B cell (primary cell): ENCODE measurements at regions not wholly inside any gene's neighbourhood (a gene's known extent, or its start where the extent isn't known, plus 50 kb on each side); places are given as distances from the start of the nearest gene placed in this dataset.

Experiments
- ATAC-seq: fragments of 200-7000 bp; cut with Tn5 transposase; one replicate; pipeline ENCODE4 v1.10.0; 2021; ENCODE audit warnings: low read depth, mild to moderate bottlenecking, moderate number of reproducible peaks, moderate library complexity
- CTCF ChIA-PET: fragments of 350-600 bp; sonication (Branson Sonifier 250); formaldehyde crosslinking; loops from one replicate; lab custom pipeline; 2021; ENCODE audit warnings: antibody characterized with exemption, inconsistent platforms; lab: Charles Lee
- POLR2A ChIA-PET: fragments of 350-600 bp; sonication (Branson Sonifier 250); formaldehyde crosslinking; loops from one replicate; lab custom pipeline; 2021; ENCODE audit warnings: antibody characterized with exemption; lab: Charles Lee
- DNase-seq: peaks from one replicate; pipeline ENCODE4 v3.0.0; 2013
- H2AFZ ChIP-seq: 2 replicates; pipeline ENCODE4 v1.6.1; 2012; ENCODE audit warnings: mild to moderate bottlenecking, low read depth, low read length; ENCODE audit not compliant: insufficient read depth, poor library complexity, severe bottlenecking
- H3K27ac ChIP-seq, 2 donors: 1 replicate in 1 of 2; 2 replicates in 1 of 2; pipeline ENCODE4 v1.5.1; 2012 to 2013; ENCODE audit warnings: low read length in 2 of 2, mild to moderate bottlenecking in 2 of 2, moderate library complexity in 1 of 2
- H3K27me3 ChIP-seq, 4 experiments: fragments of 200-600 bp in 1 of 4; sonication (generic) in 1 of 4; replicated peaks in 1 of 4; 1 replicate in 2 of 4; 2 replicates in 2 of 4; pipeline versions ENCODE4 v1.6.1 to v1.7.0; 2013 to 2016; ENCODE audit warnings: low read length in 3 of 4, mild to moderate bottlenecking in 2 of 4, mixed read lengths in 1 of 4, moderate library complexity in 1 of 4; ENCODE audit not compliant: insufficient read depth in 4 of 4, control insufficient read depth in 3 of 4; ENCODE audit errors: control extremely low read depth in 1 of 4
- H3K36me3 ChIP-seq, 2 experiments: replicated peaks in 1 of 2; 1 replicate in 1 of 2; 2 replicates in 1 of 2; pipeline versions ENCODE4 v1.6.1 to v1.7.1; 2013; ENCODE audit warnings: low read length in 1 of 2; ENCODE audit not compliant: insufficient read depth in 2 of 2, control insufficient read depth in 1 of 2; ENCODE audit errors: control extremely low read depth in 1 of 2, extremely low read depth in 1 of 2
- H3K4me1 ChIP-seq, 2 donors: fragments of 200-600 bp in 1 of 2; sonication (generic) in 1 of 2; 1 replicate in 1 of 2; 2 replicates in 1 of 2; pipeline versions ENCODE4 v1.5.1 to v1.6.1; 2013 to 2017; ENCODE audit warnings: low read length in 2 of 2; ENCODE audit not compliant: control insufficient read depth in 2 of 2, insufficient read depth in 2 of 2
- H3K4me2 ChIP-seq: replicated peaks from 2 replicates; pipeline ENCODE3; 2012; ENCODE audit warnings: mild to moderate bottlenecking, low read depth, low read length; ENCODE audit not compliant: poor library complexity, severe bottlenecking
- H3K4me3 ChIP-seq, 5 experiments: fragments of 200-600 bp in 1 of 5; sonication (generic) in 1 of 5; 1 replicate in 3 of 5; 2 replicates in 2 of 5; pipeline versions ENCODE4 v1.5.1 to v1.7.0; 2011 to 2016; ENCODE audit warnings: low read length in 4 of 5, mild to moderate bottlenecking in 4 of 5, low read depth in 2 of 5, control low read depth in 1 of 5, moderate library complexity in 1 of 5; ENCODE audit not compliant: insufficient read depth in 1 of 5; ENCODE audit errors: control extremely low read depth in 1 of 5, extremely low read depth in 1 of 5
- H3K79me2 ChIP-seq: fragments of 200-600 bp; sonication (generic); one replicate; pipeline ENCODE4 v1.6.0; 2016; ENCODE audit warnings: low read length; ENCODE audit not compliant: control insufficient read depth, insufficient read depth
- H3K9ac ChIP-seq: fragments of 200-600 bp; sonication (generic); 2 replicates; pipeline ENCODE4 v1.6.1; 2017; ENCODE audit warnings: mild to moderate bottlenecking, low read length, moderate library complexity
- H3K9me3 ChIP-seq, 3 donors: one replicate each; pipeline versions ENCODE4 v1.6.1 to v1.7.1; 2013; ENCODE audit warnings: low read length in 2 of 3; ENCODE audit not compliant: control insufficient read depth in 2 of 3, insufficient read depth in 1 of 3; ENCODE audit errors: control extremely low read depth in 1 of 3
- H4K20me1 ChIP-seq: 2 replicates; pipeline ENCODE4 v1.6.0; 2012; ENCODE audit warnings: mild to moderate bottlenecking, low read length; ENCODE audit not compliant: insufficient read depth, control insufficient read depth, poor library complexity, severe bottlenecking
- H3K27ac Mint-ChIP-seq: one replicate; pipeline ENCODE4 v1.8.0; 2021; ENCODE audit warnings: mixed read lengths
- H3K27me3 Mint-ChIP-seq: one replicate; pipeline ENCODE4 v1.8.0; 2021; ENCODE audit warnings: mixed read lengths
- H3K4me1 Mint-ChIP-seq: one replicate; pipeline ENCODE4 v1.8.0; 2021; ENCODE audit warnings: mixed read lengths
- H3K4me3 Mint-ChIP-seq: one replicate; pipeline ENCODE4 v1.8.0; 2021; ENCODE audit warnings: mixed read lengths
- H3K9me3 Mint-ChIP-seq: one replicate; pipeline ENCODE4 v1.8.0; 2022; ENCODE audit warnings: mixed read lengths; ENCODE audit not compliant: insufficient read depth
- CTCF ChIP-seq: fragments of 200-600 bp; IDR thresholded peaks from one replicate; pipeline ENCODE4 v1.8.0; 2022; ENCODE audit warnings: antibody characterized with exemption, mild to moderate bottlenecking
- EZH2 ChIP-seq: IDR thresholded peaks from 2 replicates; pipeline ENCODE4 v1.6.1; 2012; ENCODE audit warnings: borderline replicate concordance, low read depth, mild to moderate bottlenecking, moderate library complexity, low read length; ENCODE audit not compliant: insufficient read depth, poor library complexity, severe bottlenecking
- WGBS: methylation state at CpG from one replicate; pipeline ENCODE4 v1.1.5; 2013; ENCODE audit warnings: missing lambda C conversion rate; ENCODE audit not compliant: insufficient coverage; 5-methylcytosine and 5-hydroxymethylcytosine counted together
- intact Hi-C: fragments of 100-400 bp; cut with micrococcal nuclease; formaldehyde crosslinking; loops from one replicate; pipeline ENCODE4 v1.10.0; 2022

DNA sequence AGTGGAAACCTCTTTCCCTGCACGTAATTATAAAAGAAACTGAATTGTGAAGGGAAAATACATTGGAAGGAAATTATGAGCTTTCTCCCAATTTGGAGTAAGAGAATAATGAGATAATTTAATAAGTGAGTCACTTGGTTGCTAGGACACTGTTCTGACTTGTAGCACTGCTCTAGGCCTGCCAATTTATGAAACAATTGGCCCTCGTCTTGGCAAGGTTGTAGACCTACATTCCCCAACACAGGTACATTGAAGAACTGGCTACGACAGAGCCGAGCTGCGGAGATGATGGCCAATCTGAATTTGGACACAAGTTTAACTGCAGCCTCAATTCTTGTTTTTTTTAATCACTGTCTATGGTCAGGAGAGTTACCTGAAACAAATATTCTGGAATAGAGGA lies 674.1 kb downstream of the MECOM start:
- TF ChIP-seq CTCF (no peak), EZH2 (no peak)
- Histone ChIP-seq H3K4me1 (no peaks in the 10 kb centered on the region), H3K36me3 (no peaks in the 10 kb centered on the region), H3K9ac (no peak overlapping the region), H4K20me1 (no peaks in the 10 kb centered on the region), H3K4me2 (no peak overlapping the region), H3K27ac (no peak overlapping the region), H3K79me2 (no peaks in the 10 kb centered on the region), H3K4me3 (no peak overlapping the region), H3K27me3 (no peaks in the 10 kb centered on the region), H2AFZ (no peak overlapping the region), H3K9me3 (no peaks in the 10 kb centered on the region)
- ChIA-PET POLR2A (no interaction called here), CTCF (no interaction called here)
- intact Hi-C loops: no loop called here
- no peaks in the 10 kb centered on the region for H3K9me3 Mint-ChIP-seq
- no peak overlapping the region for H3K27ac Mint-ChIP-seq
- ATAC-seq: no peak
- H3K27me3 Mint-ChIP-seq: no peaks in the 10 kb centered on the region
- no peak for DNase-seq
- H3K4me3 Mint-ChIP-seq: no peak overlapping the region
- H3K4me1 Mint-ChIP-seq: no peaks in the 10 kb centered on the region
- whole genome bisulfite sequencing: 58% methylated on average over 2 of the region's 5 CpGs

DNA sequence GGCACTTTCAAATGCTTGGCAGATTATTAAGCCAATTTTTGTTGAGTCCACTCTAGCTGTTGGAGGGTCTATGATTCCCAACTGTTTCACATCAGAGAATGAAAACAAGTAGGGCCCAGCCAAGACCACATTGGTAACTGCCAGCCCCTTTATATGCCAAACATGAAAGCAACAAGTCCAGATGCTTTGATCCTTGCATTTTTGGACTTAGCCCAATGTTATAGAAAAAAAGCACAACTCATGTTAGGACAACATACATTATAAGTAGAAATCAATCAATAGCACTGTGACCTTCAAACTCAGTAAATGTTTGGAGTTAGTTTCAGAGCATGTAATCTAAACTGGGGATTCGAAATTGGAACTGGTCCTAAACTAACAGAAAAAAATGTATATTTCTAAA lies 674.7 kb downstream of the MECOM start:
- Histone ChIP-seq H3K4me3 (no peak overlapping the region), H3K9me3 (no peaks in the 10 kb centered on the region), H3K27me3 (no peaks in the 10 kb centered on the region), H3K4me2 (no peak overlapping the region), H3K9ac (no peak overlapping the region), H4K20me1 (no peaks in the 10 kb centered on the region), H2AFZ (no peak overlapping the region), H3K27ac (no peak overlapping the region), H3K79me2 (no peaks in the 10 kb centered on the region), H3K4me1 (no peaks in the 10 kb centered on the region), H3K36me3 (no peaks in the 10 kb centered on the region)
- WGBS: no CpG with 5 or more reads among the region's 1 CpG
- ChIA-PET POLR2A (no interaction called here), CTCF (no interaction called here)
- DNase-seq (no peak), ATAC-seq (no peak)
- H3K27ac Mint-ChIP-seq: no peak overlapping the region
- no peaks in the 10 kb centered on the region for H3K27me3 Mint-ChIP-seq
- TF ChIP-seq CTCF (no peak), EZH2 (no peak)
- H3K9me3 Mint-ChIP-seq: no peaks in the 10 kb centered on the region
- intact Hi-C loops: no loop called here
- H3K4me3 Mint-ChIP-seq: no peak overlapping the region
- no peaks in the 10 kb centered on the region for H3K4me1 Mint-ChIP-seq
